Stimulated activated CD4-positive, alpha-beta T cell treated with anti-CD3 and anti-CD28 coated beads, Interleukin-2, amount 100 ng/mL, for 24 hours (primary cell): ENCODE measurements at regions not wholly inside any gene's neighbourhood (a gene's known extent, or its start where the extent isn't known, plus 50 kb on each side); places are given as distances from the start of the nearest gene placed in this dataset.

ENCODE experiments used
- DNase-seq, 2 donors: peaks; one replicate each; pipeline ENCODE4 v3.0.0-alpha.2; 2020

- DNase-seq = no peak
Measured at GRCh38 chr2:220070349-220070748, 442.9 kb downstream of the SLC4A3 start.

GRCh38 chr2:220071696-220072095 lies 444.3 kb downstream of the SLC4A3 start:
- no peak for DNase-seq

GRCh38 chr2:220072669-220073220 lies 445.3 kb downstream of the SLC4A3 start:
- DNase-seq = no peak

DNA sequence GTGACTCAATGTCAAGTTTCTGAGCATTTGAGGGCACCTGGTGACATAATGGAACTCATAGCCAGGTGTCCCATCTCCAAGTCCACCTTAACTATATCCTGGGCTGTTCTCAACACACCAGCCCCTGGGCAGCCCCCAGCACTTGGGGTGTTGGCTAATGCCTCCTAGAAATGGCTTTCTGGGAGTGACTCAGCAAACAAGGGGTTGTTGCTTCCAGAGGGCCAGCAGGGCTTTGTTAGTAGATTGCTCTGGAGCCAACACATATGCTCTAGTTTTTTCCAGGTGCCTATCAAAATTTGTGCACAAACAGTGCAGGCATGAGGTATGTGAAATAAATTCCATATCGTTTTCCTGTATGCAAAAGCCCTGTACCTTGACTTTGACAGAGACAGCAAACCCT lies 448.4 kb downstream of the SLC4A3 start:
- DNase-seq = no peak

GRCh38 chr2:220076734-220077133 lies 449.3 kb downstream of the SLC4A3 start:
- no peak for DNase-seq

GRCh38 chr2:220077488-220077887 lies 450.1 kb downstream of the SLC4A3 start:
- no peak for DNase-seq

DNA sequence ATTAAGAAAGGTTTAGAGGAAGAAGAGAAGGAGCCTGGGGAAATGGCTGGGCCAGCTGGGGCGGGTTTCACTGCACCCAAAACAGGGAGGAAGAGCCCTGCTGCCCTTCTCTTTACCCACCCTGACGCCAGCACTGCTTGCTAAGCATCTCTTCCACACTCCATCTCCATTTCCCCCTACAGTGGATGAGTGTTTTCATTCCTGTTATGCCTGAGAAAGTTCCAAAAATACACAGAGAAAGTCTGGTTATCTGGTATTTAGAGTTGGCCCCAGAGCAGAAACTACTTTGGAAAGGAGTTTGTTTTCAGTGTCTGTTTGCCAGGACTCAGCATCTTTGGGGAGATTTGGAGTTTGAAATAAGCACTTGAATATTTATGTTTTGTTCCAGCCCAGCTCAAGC lies 451.0 kb downstream of the SLC4A3 start:
- DNase-seq = no peak

DNA sequence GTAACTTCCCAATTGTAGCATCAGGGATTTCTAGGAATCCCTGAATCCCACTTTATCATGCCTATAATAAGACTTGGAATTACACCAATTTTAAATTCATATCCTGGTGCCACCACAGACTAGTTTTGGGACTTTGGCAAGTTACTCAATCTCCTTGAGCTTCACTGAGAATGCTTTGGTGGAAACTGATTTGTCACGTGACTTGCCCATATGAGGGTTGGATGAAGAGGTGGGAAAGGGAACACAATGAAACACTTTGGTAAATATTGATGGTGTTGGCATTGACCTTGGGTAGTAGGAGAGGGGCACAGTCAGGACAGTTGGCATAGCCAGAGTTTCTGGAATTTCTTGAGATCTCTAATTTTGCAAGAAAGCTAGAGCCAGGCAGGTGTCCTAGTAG lies 452.2 kb downstream of the SLC4A3 start:
- DNase-seq = no peak

- DNase-seq = no peak
Measured at GRCh38 chr2:220081171-220081570, 453.7 kb downstream of the SLC4A3 start.

DNA sequence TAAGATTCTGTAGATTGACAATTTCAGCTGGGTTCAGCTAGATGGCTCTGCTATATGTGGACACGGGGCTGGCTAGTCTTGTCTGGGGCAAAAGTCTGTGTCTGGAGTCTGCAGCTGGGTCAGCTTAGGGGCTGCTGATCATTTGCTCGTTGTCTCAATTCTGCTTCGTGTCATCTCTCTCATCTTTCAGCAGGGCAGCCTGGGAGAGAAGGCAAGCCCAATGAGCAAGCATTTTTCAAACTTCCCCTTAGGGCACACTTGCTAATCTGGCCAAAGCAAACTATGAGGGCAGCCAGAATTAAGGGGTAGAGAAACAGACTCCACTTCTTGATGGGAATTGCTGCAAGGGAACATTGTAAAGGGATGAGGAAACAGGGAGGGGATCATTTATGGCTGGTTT lies 462.6 kb downstream of the SLC4A3 start:
- DNase-seq = no peak

DNA sequence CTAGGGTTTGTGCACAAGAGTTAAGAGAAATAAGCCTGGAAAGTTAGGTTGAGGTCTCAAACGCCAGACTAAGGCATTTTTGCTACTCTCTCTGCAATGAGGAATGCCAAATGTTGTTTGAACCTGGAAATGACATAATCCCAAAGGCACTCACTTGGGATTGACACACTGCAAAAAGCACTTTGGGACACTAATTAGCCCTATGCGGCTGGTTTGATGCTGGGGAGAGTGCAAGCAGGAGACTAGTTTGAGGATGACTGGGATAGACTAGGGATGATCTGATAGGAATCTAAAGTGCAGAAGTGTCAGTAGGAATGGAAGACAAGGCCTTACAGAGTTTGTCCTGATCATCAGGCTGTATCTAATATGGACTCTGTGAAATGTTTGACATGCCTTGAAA lies 469.0 kb downstream of the SLC4A3 start:
- no peak for DNase-seq

- DNase-seq = no peak
Measured at GRCh38 chr2:220101980-220102379, 474.6 kb downstream of the SLC4A3 start.

- no peak for DNase-seq
Measured at GRCh38 chr2:220103596-220103995, 476.2 kb downstream of the SLC4A3 start.

GRCh38 chr2:220104871-220105351 lies 477.5 kb downstream of the SLC4A3 start:
- no peak for DNase-seq

DNA sequence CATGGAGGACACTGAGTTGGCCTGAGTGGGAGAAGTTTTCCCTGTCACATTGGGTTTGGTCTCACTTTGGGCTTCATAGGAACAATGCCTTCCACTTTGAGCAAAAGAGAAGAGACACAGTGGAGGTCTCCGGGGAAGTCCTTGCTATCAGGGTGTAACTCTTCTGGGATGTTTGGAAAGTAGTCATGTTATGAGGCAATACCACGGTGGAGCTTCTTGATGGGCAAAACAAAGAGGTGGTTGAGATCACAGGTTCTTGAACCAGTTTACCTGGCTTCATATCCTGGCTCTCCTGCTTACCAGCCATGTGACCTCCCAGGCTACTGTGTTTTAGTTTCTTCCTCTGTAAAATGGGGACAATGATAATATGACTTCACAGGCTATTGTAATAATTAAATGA lies 478.6 kb downstream of the SLC4A3 start:
- DNase-seq = no peak

GRCh38 chr2:220107380-220107791 lies 480.0 kb downstream of the SLC4A3 start:
- DNase-seq = no peak

DNA sequence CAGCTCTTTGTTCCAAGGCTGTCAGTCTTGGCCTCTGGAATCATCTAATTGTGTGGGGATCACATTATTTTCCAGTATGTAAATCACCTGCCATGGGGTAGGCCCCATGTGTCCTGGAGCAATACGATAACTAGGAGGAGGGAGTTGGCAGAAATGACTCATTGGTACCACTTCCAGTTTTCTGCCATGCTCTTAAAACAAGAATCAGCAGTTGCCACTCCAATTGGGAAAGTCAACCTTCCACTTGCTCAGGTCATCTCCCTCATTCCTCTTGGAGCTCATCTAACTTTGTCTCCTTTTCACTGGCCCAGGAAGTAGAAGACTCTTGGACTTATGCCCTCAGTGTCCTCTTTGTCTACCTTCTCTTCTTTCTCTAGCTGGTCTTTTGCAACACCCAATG lies 487.0 kb downstream of the SLC4A3 start:
- DNase-seq = no peak

DNA sequence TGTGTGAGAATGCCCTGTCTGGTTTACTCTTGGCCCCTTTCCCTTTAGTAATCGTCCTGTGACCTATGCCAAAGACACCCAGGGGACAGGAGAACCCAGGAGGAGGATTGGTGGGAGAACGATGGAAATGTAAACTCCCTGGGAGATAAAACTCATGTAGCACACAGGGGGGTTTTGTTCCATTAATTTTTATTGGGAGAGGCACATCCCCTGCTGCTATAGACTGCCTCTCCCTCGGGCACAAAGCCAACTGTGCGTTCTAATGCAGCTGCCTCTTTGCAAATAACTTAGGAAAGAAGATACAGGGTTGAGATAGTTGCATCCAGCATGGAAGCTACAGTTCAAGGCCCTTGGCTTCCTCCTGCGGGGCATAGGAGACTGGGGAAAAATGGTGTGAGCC lies 489.6 kb downstream of the SLC4A3 start:
- no peak for DNase-seq

DNA sequence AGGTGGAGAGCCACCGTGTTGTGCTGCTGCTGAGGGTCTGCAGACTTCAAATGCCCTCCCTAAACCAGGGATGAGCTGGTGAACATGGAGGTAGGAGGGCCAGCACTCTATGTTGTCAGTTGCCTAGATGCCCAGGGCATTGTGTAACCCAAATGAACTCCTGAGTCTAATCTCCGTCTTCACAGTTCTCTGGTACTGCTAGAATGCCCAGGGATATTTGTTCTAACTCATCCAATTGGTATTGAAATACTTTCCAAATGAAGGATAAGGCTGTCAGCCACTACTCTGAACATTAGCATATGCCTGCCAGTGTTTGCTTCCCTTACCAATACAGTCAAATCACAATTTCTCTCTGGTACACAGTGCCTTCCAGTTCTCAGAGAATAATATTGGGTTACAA lies 492.6 kb downstream of the SLC4A3 start:
- no peak for DNase-seq

GRCh38 chr2:220123751-220124150 lies 496.3 kb downstream of the SLC4A3 start:
- DNase-seq = no peak

DNA sequence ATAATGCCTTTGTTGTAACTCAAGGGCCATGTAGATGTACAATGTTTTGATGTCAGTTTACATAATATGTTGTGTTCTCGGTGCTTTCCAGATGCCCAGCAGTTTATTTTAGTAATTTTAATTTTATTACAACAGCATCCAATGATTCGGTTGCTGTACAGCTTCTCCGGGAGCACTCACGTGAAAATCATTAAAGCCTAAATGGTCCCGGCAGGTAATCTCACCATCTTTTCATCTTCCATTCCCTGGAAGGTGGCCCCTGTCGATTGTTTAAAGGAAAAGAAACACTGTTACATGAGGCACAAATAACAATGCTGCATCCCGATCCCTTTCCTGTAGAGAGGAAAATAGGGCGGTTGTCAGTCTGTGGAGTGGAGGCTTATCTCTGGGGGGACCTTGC lies 498.1 kb downstream of the SLC4A3 start:
- DNase-seq = no peak

GRCh38 chr2:220127311-220127710 lies 499.9 kb downstream of the SLC4A3 start:
- no peak for DNase-seq

DNA sequence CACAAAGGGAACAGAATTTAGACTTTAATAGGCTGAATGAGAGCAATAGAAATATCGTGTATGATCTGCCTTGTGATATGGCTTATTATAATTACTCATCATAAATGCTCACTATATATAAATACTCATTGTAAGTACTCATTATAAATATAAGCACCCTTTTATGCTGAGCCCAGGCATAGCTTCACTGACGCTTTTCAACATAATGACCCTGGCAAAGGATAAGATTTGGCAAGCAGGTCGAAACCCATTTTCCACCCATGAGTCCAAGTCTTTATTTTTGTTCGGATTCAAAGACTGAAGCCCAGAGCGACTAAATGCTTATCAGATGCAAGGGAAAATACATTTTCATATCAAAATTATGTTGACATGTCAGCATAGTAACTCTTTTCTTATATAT lies 500.4 kb downstream of the SLC4A3 start:
- DNase-seq = no peak

GRCh38 chr2:220129391-220129790 lies 502.0 kb downstream of the SLC4A3 start:
- DNase-seq = no peak

GRCh38 chr2:220134756-220135534 lies 507.5 kb downstream of the SLC4A3 start:
- no peak for DNase-seq
